ENCODE measurements at regions not wholly inside any gene's neighbourhood (a gene's known extent, or its start where the extent isn't known, plus 50 kb on each side); places are given as distances from the start of the nearest gene placed in this dataset.

- H3K27ac ChIP-seq = peak overlapping the region in 1 of 2 experiments; percentile 53; a peak in 2 of 6 replicates
- no peaks in the 10 kb centered on the region for H3K4me1 ChIP-seq
- no peaks in the 10 kb centered on the region for H3K9me3 ChIP-seq
- TF ChIP-seq HOXA7 (CRISPR knock-in tag; IDR thresholded peaks at IDR 0.05) (no peak), ELK1 (IDR thresholded peaks at IDR 0.05; ENCODE audit: low read depth, low read length) (no peak), FOSB (CRISPR knock-in tag; IDR thresholded peaks at IDR 0.05) (no peak)
- 87% methylated on average over 12 of the region's 12 CpGs for WGBS (ENCODE audit: missing lambda C conversion rate)
- ChIA-PET POLR2A (no interaction called here), CTCF (no interaction called here)
- no peak for DNase-seq (ENCODE audit: low read depth in 1 of 2, low spot score in 1 of 2)
- no peak for FAIRE-seq
- H3K4me2 ChIP-seq = no peak overlapping the region
- no peak overlapping the region for H3K4me3 ChIP-seq
- no peak for ATAC-seq
Observed at GRCh38 chr20:57959018-57959417, 249.2 kb upstream of the PMEPA1 start.

DNA sequence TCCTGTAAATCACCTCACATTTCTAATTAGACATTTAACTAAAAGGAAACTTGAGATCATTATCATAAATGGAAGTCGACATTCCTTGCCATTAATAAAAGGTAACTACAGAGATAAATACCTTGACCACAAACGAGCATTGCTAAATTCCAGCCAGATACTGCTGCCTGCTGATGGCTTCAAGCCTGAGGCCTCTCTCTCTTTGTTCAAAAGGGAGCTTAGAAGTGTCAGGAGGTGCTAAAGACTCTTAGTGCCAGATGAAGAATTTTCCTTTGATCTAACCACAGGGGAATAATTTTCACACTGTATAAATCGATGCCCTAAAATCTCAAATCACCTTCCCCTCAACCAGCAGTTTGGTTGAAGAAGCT lies 248.2 kb upstream of the PMEPA1 start:
- TF ChIP-seq NFE2L2 (conservative IDR thresholded peaks at IDR 0.05; ENCODE audit: low read length) (no peak), FOSB (CRISPR knock-in tag; IDR thresholded peaks at IDR 0.05) (no peak)
- WGBS (ENCODE audit: missing lambda C conversion rate) = 52% methylated on average over 3 of the region's 3 CpGs
- no peak overlapping the region for H3K4me3 ChIP-seq
- ChIA-PET POLR2A (no interaction called here), CTCF (interaction anchor here (1.3 kb wide), 1 partner anchor 12 kb away, joined by 3 read pairs; no protein-coding TSS in a partner anchor)
- ATAC-seq = no peak
- H3K9me3 ChIP-seq = no peaks in the 10 kb centered on the region
- FAIRE-seq = no peak
- DNase-seq (ENCODE audit: low read depth in 1 of 2, low spot score in 1 of 2) = no peak
- H3K4me2 ChIP-seq = no peak overlapping the region
- no peak overlapping the region; a peak in 1 of 6 replicates for H3K27ac ChIP-seq
- H3K4me1 ChIP-seq = peaks cover 3% of the 10 kb centered on the region; the same call in 1 of the 3 replicates

DNA sequence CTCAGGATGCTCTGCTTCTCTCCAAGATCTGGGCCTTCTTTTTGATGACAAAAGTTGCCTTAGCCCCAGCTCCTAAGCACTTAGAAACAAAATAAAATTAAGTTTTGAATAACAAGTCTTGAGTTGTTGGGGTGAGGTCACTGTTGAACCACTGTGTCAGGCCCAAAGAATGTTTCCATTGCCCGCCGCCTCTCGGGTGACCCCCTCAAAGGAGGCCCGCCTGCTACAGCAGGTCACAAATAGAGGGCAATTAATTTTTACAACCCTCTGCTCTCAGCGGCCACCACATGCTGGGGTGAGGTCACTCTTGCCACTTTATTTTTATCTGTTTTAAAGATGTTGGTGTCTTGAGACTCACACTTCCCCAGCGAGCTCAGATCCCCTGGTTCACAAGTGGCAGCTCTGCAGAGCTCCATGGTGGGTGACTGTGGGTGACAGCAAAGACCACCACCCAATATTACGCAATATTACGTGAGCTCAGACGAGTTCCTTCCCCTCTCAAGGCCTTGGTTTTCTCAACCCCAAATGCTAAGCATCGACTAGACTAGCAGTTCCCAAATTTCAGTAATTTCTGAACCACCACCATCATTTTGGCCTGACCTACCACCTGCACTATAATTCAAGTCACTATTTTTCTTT lies 247.7 kb upstream of the PMEPA1 start:
- Histone ChIP-seq H3K9me3 (no peaks in the 10 kb centered on the region), H3K4me3 (no peak overlapping the region), H3K27ac (no peak overlapping the region), H3K4me1 (peaks cover 3% of the 10 kb centered on the region; the same call in 1 of the 3 replicates), H3K4me2 (no peak overlapping the region)
- ChIA-PET CTCF (interaction anchor here (1.3 to 1.5 kb wide), 2 partner anchors 12 to 221 kb away, joined by 3 read pairs; no protein-coding TSS in a partner anchor), POLR2A (no interaction called here)
- TF ChIP-seq CEBPB (IDR thresholded peaks at IDR 0.05) = peak; percentile 40 to 71; a peak in 3 of 4 replicates
- no peak for TF ChIP-seq CHD2 (IDR thresholded peaks at IDR 0.05; ENCODE audit: low read length, partially characterized antibody)
- ATAC-seq (no peak), FAIRE-seq (no peak), DNase-seq (ENCODE audit: low read depth in 1 of 2, low spot score in 1 of 2) (no peak)
- 78% methylated on average over 10 of the region's 10 CpGs for WGBS (ENCODE audit: missing lambda C conversion rate)

- ChIA-PET CTCF (interaction anchor here (1.0 kb wide), 1 partner anchor 17 kb away, joined by 3 read pairs; no protein-coding TSS in a partner anchor), POLR2A (no interaction called here)
- ATAC-seq (no peak), FAIRE-seq (no peak), DNase-seq (ENCODE audit: low read depth in 1 of 2, low spot score in 1 of 2) (no peak)
- peaks cover 3% of the 10 kb centered on the region; the same call in 1 of the 3 replicates for H3K4me1 ChIP-seq
- H3K4me2 ChIP-seq = no peak overlapping the region
- WGBS (ENCODE audit: missing lambda C conversion rate) = 49% methylated on average over 4 of the region's 4 CpGs
- no peak overlapping the region for H3K4me3 ChIP-seq
- no peaks in the 10 kb centered on the region for H3K9me3 ChIP-seq
- no peak for TF ChIP-seq HES2 (IDR thresholded peaks at IDR 0.05)
- no peak for TF ChIP-seq FOSL2 (IDR thresholded peaks at IDR 0.05)
- no peak for TF ChIP-seq FOSL2 (CRISPR knock-in tag; IDR thresholded peaks at IDR 0.05)
- TF ChIP-seq GATA3 (IDR thresholded peaks at IDR 0.05; ENCODE audit: borderline replicate concordance) = no peak
- no peak for TF ChIP-seq KDM5A (IDR thresholded peaks at IDR 0.05)
- TF ChIP-seq CHD4 (IDR thresholded peaks at IDR 0.05; ENCODE audit: borderline replicate concordance) = no peak
- TF ChIP-seq EHF (CRISPR knock-in tag; IDR thresholded peaks at IDR 0.05) = no peak
- no peak for TF ChIP-seq ESRRA (IDR thresholded peaks at IDR 0.05; ENCODE audit: borderline replicate concordance, low read length)
- TF ChIP-seq HDAC2 (IDR thresholded peaks at IDR 0.05) = no peak
- TF ChIP-seq, protein P1, sequence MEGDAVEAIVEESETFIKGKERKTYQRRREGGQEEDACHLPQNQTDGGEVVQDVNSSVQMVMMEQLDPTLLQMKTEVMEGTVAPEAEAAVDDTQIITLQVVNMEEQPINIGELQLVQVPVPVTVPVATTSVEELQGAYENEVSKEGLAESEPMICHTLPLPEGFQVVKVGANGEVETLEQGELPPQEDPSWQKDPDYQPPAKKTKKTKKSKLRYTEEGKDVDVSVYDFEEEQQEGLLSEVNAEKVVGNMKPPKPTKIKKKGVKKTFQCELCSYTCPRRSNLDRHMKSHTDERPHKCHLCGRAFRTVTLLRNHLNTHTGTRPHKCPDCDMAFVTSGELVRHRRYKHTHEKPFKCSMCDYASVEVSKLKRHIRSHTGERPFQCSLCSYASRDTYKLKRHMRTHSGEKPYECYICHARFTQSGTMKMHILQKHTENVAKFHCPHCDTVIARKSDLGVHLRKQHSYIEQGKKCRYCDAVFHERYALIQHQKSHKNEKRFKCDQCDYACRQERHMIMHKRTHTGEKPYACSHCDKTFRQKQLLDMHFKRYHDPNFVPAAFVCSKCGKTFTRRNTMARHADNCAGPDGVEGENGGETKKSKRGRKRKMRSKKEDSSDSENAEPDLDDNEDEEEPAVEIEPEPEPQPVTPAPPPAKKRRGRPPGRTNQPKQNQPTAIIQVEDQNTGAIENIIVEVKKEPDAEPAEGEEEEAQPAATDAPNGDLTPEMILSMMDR (IDR thresholded peaks at IDR 0.05) = no peak
- TF ChIP-seq, protein P2, sequence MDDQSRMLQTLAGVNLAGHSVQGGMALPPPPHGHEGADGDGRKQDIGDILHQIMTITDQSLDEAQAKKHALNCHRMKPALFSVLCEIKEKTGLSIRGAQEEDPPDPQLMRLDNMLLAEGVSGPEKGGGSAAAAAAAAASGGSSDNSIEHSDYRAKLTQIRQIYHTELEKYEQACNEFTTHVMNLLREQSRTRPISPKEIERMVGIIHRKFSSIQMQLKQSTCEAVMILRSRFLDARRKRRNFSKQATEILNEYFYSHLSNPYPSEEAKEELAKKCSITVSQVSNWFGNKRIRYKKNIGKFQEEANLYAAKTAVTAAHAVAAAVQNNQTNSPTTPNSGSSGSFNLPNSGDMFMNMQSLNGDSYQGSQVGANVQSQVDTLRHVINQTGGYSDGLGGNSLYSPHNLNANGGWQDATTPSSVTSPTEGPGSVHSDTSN (IDR thresholded peaks at IDR 0.05) = no peak
- H3K27ac ChIP-seq = peak overlapping the region in 1 of 2 experiments; percentile 5; a peak in 1 of 6 replicates
Observed at GRCh38 chr20:57953638-57954037, 243.8 kb upstream of the PMEPA1 start.

Measured in A549 (cell line).